Suprapubic skin (tissue), 4 donors: ENCODE measurements at regions not wholly inside any gene's neighbourhood (a gene's known extent, or its start where the extent isn't known, plus 50 kb on each side); places are given as distances from the start of the nearest gene placed in this dataset.
"Not testable (repeated sequence)": the region's sequence is repeated elsewhere in the genome, so short reads cannot be mapped to it uniquely, and the experiment has no call there.

Experiments used
- DNase-seq, 2 donors: peaks; one replicate each; pipeline ENCODE4 v3.0.0-alpha.2; 2019; ENCODE audit warnings: low spot score in 2 of 2
- H3K27ac ChIP-seq: fragments of 200-600 bp; sonication (generic); one replicate; pipeline ENCODE4 v1.5.1; 2019
- H3K27me3 ChIP-seq: fragments of 200-600 bp; sonication (generic); one replicate; pipeline ENCODE4 v1.5.1; 2019
- H3K36me3 ChIP-seq: fragments of 200-600 bp; sonication (generic); one replicate; pipeline ENCODE4 v1.5.1; 2019
- H3K4me1 ChIP-seq: fragments of 200-600 bp; sonication (generic); one replicate; pipeline ENCODE4 v1.5.1; 2019
- H3K4me3 ChIP-seq: fragments of 200-600 bp; sonication (generic); one replicate; pipeline ENCODE4 v1.5.1; 2019; ENCODE audit warnings: mild to moderate bottlenecking
- H3K9me3 ChIP-seq: fragments of 200-600 bp; sonication (generic); one replicate; pipeline ENCODE4 v1.5.1; 2019
- EP300 ChIP-seq: sonication (generic); formaldehyde crosslinking; IDR thresholded peaks from one replicate; pipeline ENCODE4 v1.6.1; 2017; ENCODE audit warnings: antibody characterized with exemption
- POLR2A ChIP-seq, 2 donors: fragments of 450-650 bp; IDR thresholded peaks; one replicate each; pipeline ENCODE4 v1.6.1; 2017; ENCODE audit warnings: antibody characterized with exemption in 2 of 2, mild to moderate bottlenecking in 2 of 2, moderate library complexity in 2 of 2
- POLR2AphosphoS5 ChIP-seq, 3 donors: sonication (generic); formaldehyde crosslinking; IDR thresholded peaks; one replicate each; pipeline ENCODE4 v1.6.1; 2017; ENCODE audit warnings: antibody characterized with exemption in 3 of 3
- WGBS: methylation state at CpG from one replicate; pipeline ENCODE4 v1.1.5; 2018; 5-methylcytosine and 5-hydroxymethylcytosine counted together
- TF ChIP-seq, protein P1 (sequence below), 2 donors: fragments of 200-600 bp in 1 of 2; fragments of 450-650 bp in 1 of 2; sonication (generic) in 1 of 2; IDR thresholded peaks; one replicate each; pipeline ENCODE4 v1.5.1; 2016 to 2019; ENCODE audit warnings: antibody characterized with exemption in 2 of 2, mild to moderate bottlenecking in 1 of 2, moderate library complexity in 1 of 2

DNA sequence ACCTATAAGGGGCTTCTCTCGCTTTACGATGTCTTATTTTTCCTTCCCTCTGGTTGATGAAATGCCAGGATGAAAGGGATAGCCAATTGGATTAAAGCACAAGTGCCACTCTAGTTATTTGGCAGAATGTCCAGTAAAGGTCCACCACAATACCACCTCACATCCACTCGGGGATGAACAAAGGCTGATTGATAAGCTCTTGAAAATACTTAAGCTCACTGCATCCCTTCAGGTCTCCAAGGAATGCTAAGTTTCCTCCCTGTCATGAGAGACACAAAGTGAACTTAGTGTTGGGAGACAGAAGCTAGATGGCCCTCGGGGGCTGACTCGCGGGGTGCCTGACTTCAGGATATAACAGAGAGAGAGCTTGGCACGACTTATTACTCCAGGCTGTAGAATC lies 185.9 kb upstream of the ZNF644 start:
- H3K36me3 ChIP-seq, H3K4me1 ChIP-seq, H3K9me3 ChIP-seq, DNase-seq, H3K4me3 ChIP-seq, H3K27me3 ChIP-seq, H3K27ac ChIP-seq: not testable (repeated sequence)
- 92% methylated on average over 7 of the region's 7 CpGs for WGBS

DNA sequence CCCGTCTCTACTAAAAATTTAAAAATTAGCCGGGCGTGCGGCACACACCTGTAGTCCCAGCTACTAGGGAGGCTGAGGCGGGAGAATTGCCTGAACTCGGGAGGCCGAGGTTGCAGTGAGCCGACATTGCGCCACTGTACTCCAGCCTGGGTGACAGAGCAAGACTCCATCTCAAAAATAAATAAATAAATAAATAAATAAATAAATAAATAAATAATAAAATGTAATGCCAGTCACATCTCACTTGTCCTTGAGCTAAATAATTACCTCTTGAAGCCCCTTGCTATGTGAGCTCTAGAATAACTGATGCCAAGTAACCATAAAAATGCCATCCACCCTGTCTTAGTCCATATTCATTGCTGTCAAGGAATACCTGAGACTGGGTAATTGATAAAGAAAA lies 182.3 kb upstream of the ZNF644 start:
- H3K9me3 ChIP-seq, DNase-seq, H3K4me1 ChIP-seq, H3K36me3 ChIP-seq, H3K27ac ChIP-seq, H3K27me3 ChIP-seq, H3K4me3 ChIP-seq: not testable (repeated sequence)
- 94% methylated on average over 9 of the region's 9 CpGs for WGBS

DNA sequence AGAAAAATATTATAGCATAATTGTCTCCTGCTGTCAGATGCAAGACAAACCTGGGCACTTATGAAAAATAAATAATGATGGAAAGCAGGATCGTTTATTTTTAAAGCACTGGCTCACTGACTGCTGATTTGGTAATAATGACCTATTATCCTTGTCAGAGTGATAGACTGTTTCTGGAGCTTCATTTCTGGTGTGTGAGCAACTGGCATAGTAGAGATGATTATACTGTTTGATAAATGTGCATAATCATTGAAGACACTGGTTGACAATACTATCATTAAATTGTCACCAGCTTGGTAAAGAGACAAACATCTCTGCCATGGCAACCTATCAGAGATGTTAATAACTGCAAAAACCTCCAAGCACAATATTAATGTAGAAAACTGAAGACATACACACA lies 179.9 kb upstream of the ZNF644 start:
- Histone ChIP-seq H3K9me3 (no peaks in the 10 kb centered on the region), H3K4me1 (no peaks in the 10 kb centered on the region), H3K27ac (no peak overlapping the region), H3K36me3 (no peaks in the 10 kb centered on the region), H3K4me3 (no peak overlapping the region), H3K27me3 (no peaks in the 10 kb centered on the region)
- DNase-seq: no peak
- 44% methylated on average over 1 of the region's 1 CpG for WGBS
- TF ChIP-seq POLR2A (IDR thresholded peaks at IDR 0.05): no peak
- TF ChIP-seq, protein P1, sequence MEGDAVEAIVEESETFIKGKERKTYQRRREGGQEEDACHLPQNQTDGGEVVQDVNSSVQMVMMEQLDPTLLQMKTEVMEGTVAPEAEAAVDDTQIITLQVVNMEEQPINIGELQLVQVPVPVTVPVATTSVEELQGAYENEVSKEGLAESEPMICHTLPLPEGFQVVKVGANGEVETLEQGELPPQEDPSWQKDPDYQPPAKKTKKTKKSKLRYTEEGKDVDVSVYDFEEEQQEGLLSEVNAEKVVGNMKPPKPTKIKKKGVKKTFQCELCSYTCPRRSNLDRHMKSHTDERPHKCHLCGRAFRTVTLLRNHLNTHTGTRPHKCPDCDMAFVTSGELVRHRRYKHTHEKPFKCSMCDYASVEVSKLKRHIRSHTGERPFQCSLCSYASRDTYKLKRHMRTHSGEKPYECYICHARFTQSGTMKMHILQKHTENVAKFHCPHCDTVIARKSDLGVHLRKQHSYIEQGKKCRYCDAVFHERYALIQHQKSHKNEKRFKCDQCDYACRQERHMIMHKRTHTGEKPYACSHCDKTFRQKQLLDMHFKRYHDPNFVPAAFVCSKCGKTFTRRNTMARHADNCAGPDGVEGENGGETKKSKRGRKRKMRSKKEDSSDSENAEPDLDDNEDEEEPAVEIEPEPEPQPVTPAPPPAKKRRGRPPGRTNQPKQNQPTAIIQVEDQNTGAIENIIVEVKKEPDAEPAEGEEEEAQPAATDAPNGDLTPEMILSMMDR (IDR thresholded peaks at IDR 0.05): no peak
- TF ChIP-seq POLR2AphosphoS5 (IDR thresholded peaks at IDR 0.05): no peak
- no peak for TF ChIP-seq EP300

DNA sequence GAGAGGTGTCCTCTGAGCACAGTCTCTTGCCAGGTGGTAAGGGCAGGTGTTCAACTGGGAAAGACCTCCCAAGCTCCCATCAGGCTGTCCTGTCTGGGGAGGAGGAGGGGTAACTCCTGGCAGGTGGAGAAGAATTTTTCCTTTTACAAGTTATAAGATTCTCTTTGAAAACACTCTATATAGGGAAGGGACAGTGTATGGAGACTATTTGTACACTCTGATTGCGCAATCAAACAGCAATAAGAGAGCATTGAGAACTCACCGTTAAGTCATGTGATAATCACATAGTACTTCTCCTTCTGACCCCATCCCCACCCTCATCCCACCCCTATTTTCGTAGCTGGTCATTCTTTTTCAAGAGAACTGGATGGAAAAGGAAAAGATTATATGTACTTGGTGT lies 179.3 kb upstream of the ZNF644 start:
- no peak for TF ChIP-seq POLR2AphosphoS5 (IDR thresholded peaks at IDR 0.05)
- TF ChIP-seq, protein P1 (IDR thresholded peaks at IDR 0.05): no peak
- TF ChIP-seq POLR2A (IDR thresholded peaks at IDR 0.05): no peak
- no peak for TF ChIP-seq EP300
- WGBS: 75% methylated on average over 3 of the region's 3 CpGs
- no peak overlapping the region for H3K4me3 ChIP-seq
- no peaks in the 10 kb centered on the region for H3K27me3 ChIP-seq
- H3K4me1 ChIP-seq: no peaks in the 10 kb centered on the region
- DNase-seq: no peak
- no peak overlapping the region for H3K27ac ChIP-seq
- no peaks in the 10 kb centered on the region for H3K9me3 ChIP-seq
- no peaks in the 10 kb centered on the region for H3K36me3 ChIP-seq

DNA sequence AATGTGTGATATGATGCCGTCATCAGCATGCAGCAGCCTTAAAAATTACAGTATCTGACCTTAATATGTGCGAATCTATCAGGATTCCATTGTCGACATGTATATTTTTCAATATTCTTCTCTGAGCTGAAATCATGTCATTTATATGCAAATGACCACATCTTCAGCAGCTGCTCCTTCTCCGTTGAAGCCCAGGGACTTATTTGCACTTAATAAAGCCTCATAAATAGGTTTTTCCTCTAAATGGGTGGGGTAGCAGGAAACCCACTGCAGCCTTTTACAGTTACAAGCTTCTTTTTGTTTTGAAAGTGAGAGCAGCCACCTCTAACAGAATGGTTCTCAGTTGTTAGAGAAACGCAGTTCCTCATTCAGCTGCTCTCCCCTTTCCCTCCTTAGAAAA lies 178.8 kb upstream of the ZNF644 start:
- H3K27ac ChIP-seq: no peak overlapping the region
- no peak overlapping the region for H3K4me3 ChIP-seq
- TF ChIP-seq POLR2AphosphoS5 (IDR thresholded peaks at IDR 0.05) (no peak), POLR2A (IDR thresholded peaks at IDR 0.05) (no peak), EP300 (no peak)
- TF ChIP-seq, protein P1 (IDR thresholded peaks at IDR 0.05): no peak
- no peaks in the 10 kb centered on the region for H3K27me3 ChIP-seq
- H3K36me3 ChIP-seq: no peaks in the 10 kb centered on the region
- no peaks in the 10 kb centered on the region for H3K4me1 ChIP-seq
- WGBS: 63% methylated on average over 5 of the region's 5 CpGs
- no peaks in the 10 kb centered on the region for H3K9me3 ChIP-seq
- no peak for DNase-seq

DNA sequence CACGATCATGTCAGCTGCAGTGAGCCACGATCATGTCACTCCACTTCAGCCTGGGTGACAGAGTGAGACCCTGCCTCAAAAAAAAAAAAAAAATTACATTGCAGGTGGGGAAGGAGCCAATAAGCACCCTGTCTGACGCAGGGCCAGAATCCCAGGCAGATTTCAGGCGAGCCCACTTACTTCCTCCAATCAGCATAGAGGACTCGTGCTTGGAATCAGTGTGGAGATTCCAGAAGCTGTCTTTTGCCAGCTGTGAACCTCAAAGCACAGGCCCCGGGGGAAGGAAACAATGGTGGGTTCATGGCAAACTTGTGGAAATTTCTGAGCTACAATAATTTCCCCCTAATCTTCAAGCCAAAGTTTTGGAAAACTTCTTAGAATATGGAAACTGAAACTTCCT lies 178.2 kb upstream of the ZNF644 start:
- 74% methylated on average over 6 of the region's 6 CpGs for WGBS
- no peaks in the 10 kb centered on the region for H3K4me1 ChIP-seq
- H3K36me3 ChIP-seq: no peaks in the 10 kb centered on the region
- H3K9me3 ChIP-seq: no peaks in the 10 kb centered on the region
- H3K27me3 ChIP-seq: no peaks in the 10 kb centered on the region
- DNase-seq: no peak
- no peak overlapping the region for H3K27ac ChIP-seq
- no peak overlapping the region for H3K4me3 ChIP-seq
- no peak for TF ChIP-seq POLR2AphosphoS5 (IDR thresholded peaks at IDR 0.05)
- no peak for TF ChIP-seq EP300
- TF ChIP-seq, protein P1 (IDR thresholded peaks at IDR 0.05): no peak
- TF ChIP-seq POLR2A (IDR thresholded peaks at IDR 0.05): no peak
